ENCODE measurements at regions not wholly inside any gene's neighbourhood (a gene's known extent, or its start where the extent isn't known, plus 50 kb on each side); places are given as distances from the start of the nearest gene placed in this dataset.

GRCh38 chr2:104431701-104432121 lies 422.2 kb upstream of the POU3F3 start:
- Histone ChIP-seq H3K9ac (ENCODE audit: insufficient read depth in 1 of 2, low read length in 2 of 2) (no peak overlapping the region), H3K4me3 (no peak overlapping the region), H3K36me3 (ENCODE audit: control insufficient read depth in 4 of 4, insufficient read depth in 4 of 4, low read length in 4 of 4) (no peaks in the 10 kb centered on the region), H3K27me3 (ENCODE audit: control insufficient read depth in 3 of 3, insufficient read depth in 3 of 3, low read length in 2 of 3) (no peaks in the 10 kb centered on the region), H3K4me1 (ENCODE audit: control insufficient read depth in 5 of 5, insufficient read depth in 5 of 5, low read length in 5 of 5) (peaks cover 0 to 2% (median 0%) of the 10 kb centered on the region in 5 donors), H3K9me3 (ENCODE audit: control insufficient read depth in 4 of 4, insufficient read depth in 3 of 4, low read length in 3 of 4) (peaks cover 0 to 2% (median 0%) of the 10 kb centered on the region in 4 donors), H3K27ac (ENCODE audit: low read depth in 1 of 2, low read length in 1 of 2) (no peak overlapping the region)
- ATAC-seq (ENCODE audit: insufficient read depth, low FRiP score): no peak
- TF ChIP-seq, protein P1, sequence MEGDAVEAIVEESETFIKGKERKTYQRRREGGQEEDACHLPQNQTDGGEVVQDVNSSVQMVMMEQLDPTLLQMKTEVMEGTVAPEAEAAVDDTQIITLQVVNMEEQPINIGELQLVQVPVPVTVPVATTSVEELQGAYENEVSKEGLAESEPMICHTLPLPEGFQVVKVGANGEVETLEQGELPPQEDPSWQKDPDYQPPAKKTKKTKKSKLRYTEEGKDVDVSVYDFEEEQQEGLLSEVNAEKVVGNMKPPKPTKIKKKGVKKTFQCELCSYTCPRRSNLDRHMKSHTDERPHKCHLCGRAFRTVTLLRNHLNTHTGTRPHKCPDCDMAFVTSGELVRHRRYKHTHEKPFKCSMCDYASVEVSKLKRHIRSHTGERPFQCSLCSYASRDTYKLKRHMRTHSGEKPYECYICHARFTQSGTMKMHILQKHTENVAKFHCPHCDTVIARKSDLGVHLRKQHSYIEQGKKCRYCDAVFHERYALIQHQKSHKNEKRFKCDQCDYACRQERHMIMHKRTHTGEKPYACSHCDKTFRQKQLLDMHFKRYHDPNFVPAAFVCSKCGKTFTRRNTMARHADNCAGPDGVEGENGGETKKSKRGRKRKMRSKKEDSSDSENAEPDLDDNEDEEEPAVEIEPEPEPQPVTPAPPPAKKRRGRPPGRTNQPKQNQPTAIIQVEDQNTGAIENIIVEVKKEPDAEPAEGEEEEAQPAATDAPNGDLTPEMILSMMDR (IDR thresholded peaks at IDR 0.05; ENCODE audit: control extremely low read depth, extremely low read depth): no peak
- 85 to 87% methylated on average over 7 of the region's 7 CpGs for WGBS, 2 donors
- DNase-seq: no peak

- no peaks in the 10 kb centered on the region for H3K36me3 ChIP-seq (ENCODE audit: control insufficient read depth in 4 of 4, insufficient read depth in 4 of 4, low read length in 4 of 4)
- H3K4me1 ChIP-seq (ENCODE audit: control insufficient read depth in 5 of 5, insufficient read depth in 5 of 5, low read length in 5 of 5): peaks cover 0 to 2% (median 0%) of the 10 kb centered on the region in 5 donors
- TF ChIP-seq, protein P1 (IDR thresholded peaks at IDR 0.05; ENCODE audit: control extremely low read depth, extremely low read depth): no peak
- DNase-seq (no peak), ATAC-seq (ENCODE audit: insufficient read depth, low FRiP score) (no peak)
- no peak overlapping the region for H3K27ac ChIP-seq (ENCODE audit: low read depth in 1 of 2, low read length in 1 of 2)
- no peak overlapping the region for H3K9ac ChIP-seq (ENCODE audit: insufficient read depth in 1 of 2, low read length in 2 of 2)
- 87 to 95% methylated on average over 5 of the region's 5 CpGs for WGBS, 2 donors
- H3K27me3 ChIP-seq (ENCODE audit: control insufficient read depth in 3 of 3, insufficient read depth in 3 of 3, low read length in 2 of 3): no peaks in the 10 kb centered on the region
- peaks cover 0 to 2% (median 0%) of the 10 kb centered on the region in 4 donors for H3K9me3 ChIP-seq (ENCODE audit: control insufficient read depth in 4 of 4, insufficient read depth in 3 of 4, low read length in 3 of 4)
- no peak overlapping the region for H3K4me3 ChIP-seq
Observed at GRCh38 chr2:104432401-104432800, 421.5 kb upstream of the POU3F3 start.

DNA sequence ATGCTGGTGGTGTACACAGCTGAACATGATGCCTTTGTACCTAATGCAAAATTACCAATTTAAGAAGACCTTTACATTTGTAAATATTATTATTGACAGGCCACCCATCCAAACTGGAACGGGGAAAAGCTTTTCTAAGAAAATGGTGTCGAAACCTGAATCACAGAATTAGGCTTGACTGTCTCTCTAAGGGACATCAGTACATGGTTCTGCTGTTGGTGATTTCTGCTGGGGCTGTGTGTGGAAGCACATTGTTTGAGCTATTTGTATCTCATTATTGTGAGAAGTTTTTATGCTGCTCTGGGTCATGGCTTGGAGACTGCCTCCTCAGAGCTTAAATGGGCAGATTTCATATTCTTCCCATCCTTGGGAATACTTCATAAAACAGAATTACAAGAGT lies 420.9 kb upstream of the POU3F3 start:
- no peak for ATAC-seq (ENCODE audit: insufficient read depth, low FRiP score)
- TF ChIP-seq, protein P1 (IDR thresholded peaks at IDR 0.05; ENCODE audit: control extremely low read depth, extremely low read depth): no peak
- Histone ChIP-seq H3K4me1 (ENCODE audit: control insufficient read depth in 5 of 5, insufficient read depth in 5 of 5, low read length in 5 of 5) (peaks cover 0 to 2% (median 0%) of the 10 kb centered on the region in 5 donors), H3K9ac (ENCODE audit: insufficient read depth in 1 of 2, low read length in 2 of 2) (no peak overlapping the region), H3K36me3 (ENCODE audit: control insufficient read depth in 4 of 4, insufficient read depth in 4 of 4, low read length in 4 of 4) (no peaks in the 10 kb centered on the region), H3K27ac (ENCODE audit: low read depth in 1 of 2, low read length in 1 of 2) (no peak overlapping the region), H3K9me3 (ENCODE audit: control insufficient read depth in 4 of 4, insufficient read depth in 3 of 4, low read length in 3 of 4) (peaks cover 0 to 2% (median 0%) of the 10 kb centered on the region in 4 donors), H3K27me3 (ENCODE audit: control insufficient read depth in 3 of 3, insufficient read depth in 3 of 3, low read length in 2 of 3) (no peaks in the 10 kb centered on the region), H3K4me3 (no peak overlapping the region)
- DNase-seq: no peak
- 93 to 96% methylated on average over 2 of the region's 2 CpGs for WGBS, 2 donors

- Histone ChIP-seq H3K4me3 (no peak overlapping the region), H3K4me1 (ENCODE audit: control insufficient read depth in 5 of 5, insufficient read depth in 5 of 5, low read length in 5 of 5) (peaks cover 0 to 2% (median 0%) of the 10 kb centered on the region in 5 donors), H3K27ac (ENCODE audit: low read depth in 1 of 2, low read length in 1 of 2) (no peak overlapping the region), H3K9me3 (ENCODE audit: control insufficient read depth in 4 of 4, insufficient read depth in 3 of 4, low read length in 3 of 4) (peaks cover 0 to 2% (median 0%) of the 10 kb centered on the region in 4 donors), H3K9ac (ENCODE audit: insufficient read depth in 1 of 2, low read length in 2 of 2) (no peak overlapping the region), H3K27me3 (ENCODE audit: control insufficient read depth in 3 of 3, insufficient read depth in 3 of 3, low read length in 2 of 3) (no peaks in the 10 kb centered on the region), H3K36me3 (ENCODE audit: control insufficient read depth in 4 of 4, insufficient read depth in 4 of 4, low read length in 4 of 4) (no peaks in the 10 kb centered on the region)
- no peak for DNase-seq
- 89 to 97% methylated on average over 3 of the region's 3 CpGs for WGBS, 2 donors
- ATAC-seq (ENCODE audit: insufficient read depth, low FRiP score): no peak
- TF ChIP-seq, protein P1 (IDR thresholded peaks at IDR 0.05; ENCODE audit: control extremely low read depth, extremely low read depth): no peak
Observed at GRCh38 chr2:104433657-104434056, 420.3 kb upstream of the POU3F3 start.
